ENCODE measurements at regions not wholly inside any gene's neighbourhood (a gene's known extent, or its start where the extent isn't known, plus 50 kb on each side); places are given as distances from the start of the nearest gene placed in this dataset.

GRCh38 chr9:81227507-81228245, 461.7 kb downstream of the TLE1 start:
- TF ChIP-seq CTCF (optimal IDR thresholded peaks at IDR 0.05 in 1 of 3, IDR thresholded peaks at IDR 0.05 in 1 of 3, conservative IDR thresholded peaks at IDR 0.05 in 1 of 3; ENCODE audit: extremely low read depth in 1 of 3, insufficient read depth in 2 of 3, low read length in 3 of 3) (no peak), EZH2 (IDR thresholded peaks at IDR 0.05; ENCODE audit: low read length) (no peak)
- Histone ChIP-seq H2AFZ (ENCODE audit: control insufficient read depth, low read length) (no peak overlapping the region), H3K79me2 (ENCODE audit: control insufficient read depth, insufficient read depth, low read length) (no peaks in the 10 kb centered on the region), H3K36me3 (ENCODE audit: control insufficient read depth in 2 of 2, extremely low read depth in 1 of 2, insufficient read depth in 2 of 2, low read length in 2 of 2) (no peaks in the 10 kb centered on the region), H3K27ac (ENCODE audit: control insufficient read depth, insufficient read depth, low read length) (no peak overlapping the region), H3K9ac (ENCODE audit: control insufficient read depth, extremely low read depth, insufficient read depth, low read length) (no peak overlapping the region), H3K9me1 (ENCODE audit: control insufficient read depth, extremely low read depth, insufficient read depth, low read length) (no peaks in the 10 kb centered on the region), H3K4me2 (ENCODE audit: control insufficient read depth, extremely low read depth, insufficient read depth, low read depth, low read length) (no peak overlapping the region), H3K4me3 (ENCODE audit: control insufficient read depth in 2 of 3, extremely low read depth in 1 of 3, insufficient read depth in 2 of 3, low read depth in 1 of 3, low read length in 3 of 3) (no peak overlapping the region), H3K4me1 (ENCODE audit: control insufficient read depth, extremely low read depth, insufficient read depth, low read length) (no peaks in the 10 kb centered on the region), H3K27me3 (ENCODE audit: control insufficient read depth, extremely low read depth, insufficient read depth, low read length) (no peaks in the 10 kb centered on the region), H4K20me1 (ENCODE audit: control insufficient read depth, extremely low read depth, insufficient read depth, low read length) (no peaks in the 10 kb centered on the region), H3K9me3 (ENCODE audit: control insufficient read depth, low read depth, low read length) (no peaks in the 10 kb centered on the region)
- DNase-seq (ENCODE audit: low read depth, low spot score) = no peak
- dilution Hi-C loops (cut with MboI; ENCODE audit: extremely low pct_ligation_motif_present, low sequenced_read_pairs) = no loop called here
- FAIRE-seq = no peak

- TF ChIP-seq CTCF (optimal IDR thresholded peaks at IDR 0.05 in 1 of 3, IDR thresholded peaks at IDR 0.05 in 1 of 3, conservative IDR thresholded peaks at IDR 0.05 in 1 of 3; ENCODE audit: extremely low read depth in 1 of 3, insufficient read depth in 2 of 3, low read length in 3 of 3) (no peak), EZH2 (IDR thresholded peaks at IDR 0.05; ENCODE audit: low read length) (no peak)
- no peaks in the 10 kb centered on the region for H3K9me3 ChIP-seq (ENCODE audit: control insufficient read depth, low read depth, low read length)
- no peak overlapping the region for H3K4me2 ChIP-seq (ENCODE audit: control insufficient read depth, extremely low read depth, insufficient read depth, low read depth, low read length)
- no peak overlapping the region for H3K4me3 ChIP-seq (ENCODE audit: control insufficient read depth in 2 of 3, extremely low read depth in 1 of 3, insufficient read depth in 2 of 3, low read depth in 1 of 3, low read length in 3 of 3)
- H3K27me3 ChIP-seq (ENCODE audit: control insufficient read depth, extremely low read depth, insufficient read depth, low read length) = no peaks in the 10 kb centered on the region
- H2AFZ ChIP-seq (ENCODE audit: control insufficient read depth, low read length) = no peak overlapping the region
- DNase-seq (ENCODE audit: low read depth, low spot score) (no peak), FAIRE-seq (peak; percentile 55)
- no peaks in the 10 kb centered on the region for H4K20me1 ChIP-seq (ENCODE audit: control insufficient read depth, extremely low read depth, insufficient read depth, low read length)
- no peaks in the 10 kb centered on the region for H3K36me3 ChIP-seq (ENCODE audit: control insufficient read depth in 2 of 2, extremely low read depth in 1 of 2, insufficient read depth in 2 of 2, low read length in 2 of 2)
- no peaks in the 10 kb centered on the region for H3K9me1 ChIP-seq (ENCODE audit: control insufficient read depth, extremely low read depth, insufficient read depth, low read length)
- no peak overlapping the region for H3K27ac ChIP-seq (ENCODE audit: control insufficient read depth, insufficient read depth, low read length)
- no peaks in the 10 kb centered on the region for H3K4me1 ChIP-seq (ENCODE audit: control insufficient read depth, extremely low read depth, insufficient read depth, low read length)
- no peak overlapping the region for H3K9ac ChIP-seq (ENCODE audit: control insufficient read depth, extremely low read depth, insufficient read depth, low read length)
- dilution Hi-C loops (cut with MboI; ENCODE audit: extremely low pct_ligation_motif_present, low sequenced_read_pairs) = no loop called here
- no peaks in the 10 kb centered on the region for H3K79me2 ChIP-seq (ENCODE audit: control insufficient read depth, insufficient read depth, low read length)
Observed at GRCh38 chr9:81225596-81225995, 463.8 kb downstream of the TLE1 start.
